ENCODE measurements at regions not wholly inside any gene's neighbourhood (a gene's known extent, or its start where the extent isn't known, plus 50 kb on each side); places are given as distances from the start of the nearest gene placed in this dataset.

- DNase-seq, result peak; percentile 8
These were observed 1327.1 kb upstream of the ZEB2 start for GRCh38 chr2:145846982-145847381.

GRCh38 chr2:145845923-145846322 is 1326.0 kb upstream of the ZEB2 start:
- no peak for DNase-seq

GRCh38 chr2:145845207-145845894 is 1325.4 kb upstream of the ZEB2 start:
- peak; percentile 13 for DNase-seq

- no peak for DNase-seq
These were observed 1322.1 kb upstream of the ZEB2 start for GRCh38 chr2:145841973-145842372.

- DNase-seq, result no peak
These were observed 1317.1 kb upstream of the ZEB2 start for GRCh38 chr2:145836986-145837385.

GRCh38 chr2:145835665-145836064 is 1315.7 kb upstream of the ZEB2 start:
- no peak for DNase-seq

- DNase-seq, result no peak
These were observed 1312.8 kb upstream of the ZEB2 start for GRCh38 chr2:145832681-145833080.

GRCh38 chr2:145829931-145830330 is 1310.0 kb upstream of the ZEB2 start:
- no peak for DNase-seq

GRCh38 chr2:145827235-145827634 is 1307.3 kb upstream of the ZEB2 start:
- DNase-seq, result no peak

- no peak for DNase-seq
These were observed 1304.5 kb upstream of the ZEB2 start for GRCh38 chr2:145824384-145824783.

GRCh38 chr2:145822892-145823534 is 1303.1 kb upstream of the ZEB2 start:
- no peak for DNase-seq

GRCh38 chr2:145820651-145821050 is 1300.7 kb upstream of the ZEB2 start:
- DNase-seq, result no peak

GRCh38 chr2:145818890-145819504 is 1299.1 kb upstream of the ZEB2 start:
- no peak for DNase-seq

- DNase-seq, result no peak
These were observed 1296.0 kb upstream of the ZEB2 start for GRCh38 chr2:145815933-145816332.

GRCh38 chr2:145813481-145813880 is 1293.6 kb upstream of the ZEB2 start:
- DNase-seq, result peak; percentile 5

GRCh38 chr2:145812165-145812554 is 1292.2 kb upstream of the ZEB2 start:
- no peak for DNase-seq

GRCh38 chr2:145811276-145812164 is 1291.6 kb upstream of the ZEB2 start:
- DNase-seq, result no peak

GRCh38 chr2:145807968-145808367 is 1288.0 kb upstream of the ZEB2 start:
- DNase-seq, result peak; percentile 19

GRCh38 chr2:145807554-145807953 is 1287.6 kb upstream of the ZEB2 start:
- no peak for DNase-seq

- DNase-seq, result no peak
These were observed 1286.6 kb upstream of the ZEB2 start for GRCh38 chr2:145806546-145806945.

- DNase-seq, result peak; percentile 42
These were observed 1282.2 kb upstream of the ZEB2 start for GRCh38 chr2:145802133-145802532.

GRCh38 chr2:145801210-145801609 is 1281.3 kb upstream of the ZEB2 start:
- DNase-seq, result no peak
